Smooth muscle cell (in vitro differentiated cells): ENCODE measurements at regions not wholly inside any gene's neighbourhood (a gene's known extent, or its start where the extent isn't known, plus 50 kb on each side); places are given as distances from the start of the nearest gene placed in this dataset.

ENCODE experiments used
- DNase-seq: peaks from one replicate; lab custom pipeline; 2025; ENCODE audit not compliant: unreplicated experiment; lab: John Stamatoyannopoulos, UW
- H2AFZ ChIP-seq: fragments of 200-600 bp; sonication (generic); 2 replicates; pipeline ENCODE4 v1.6.0; 2016; ENCODE audit warnings: antibody characterized with exemption, low read depth, mild to moderate bottlenecking
- H3F3A ChIP-seq: fragments of 200-600 bp; sonication (generic); 2 replicates; pipeline ENCODE4 v1.6.0; 2017; ENCODE audit warnings: antibody characterized with exemption, low read depth
- H3K27ac ChIP-seq: fragments of 200-600 bp; sonication (generic); 2 replicates; pipeline ENCODE4 v1.5.1; 2016; ENCODE audit warnings: low read depth, mild to moderate bottlenecking
- H3K27me3 ChIP-seq: fragments of 200-600 bp; sonication (generic); 2 replicates; pipeline ENCODE4 v1.6.1; 2016; ENCODE audit warnings: low read depth, mild to moderate bottlenecking
- H3K36me3 ChIP-seq: fragments of 200-600 bp; sonication (generic); 2 replicates; pipeline ENCODE4 v1.5.1; 2016; ENCODE audit warnings: low read depth
- H3K4me1 ChIP-seq: fragments of 200-600 bp; sonication (generic); 2 replicates; pipeline ENCODE4 v1.5.1; 2016; ENCODE audit warnings: low read depth
- H3K4me2 ChIP-seq: fragments of 200-600 bp; sonication (generic); 2 replicates; pipeline ENCODE4 v1.6.0; 2016; ENCODE audit warnings: mild to moderate bottlenecking
- H3K4me3 ChIP-seq: fragments of 200-600 bp; sonication (generic); 2 replicates; pipeline ENCODE4 v1.5.1; 2016; ENCODE audit warnings: mild to moderate bottlenecking
- H3K79me2 ChIP-seq: fragments of 200-600 bp; sonication (generic); 2 replicates; pipeline ENCODE4 v1.6.0; 2016; ENCODE audit warnings: low read depth, mild to moderate bottlenecking
- H3K9ac ChIP-seq: fragments of 200-600 bp; sonication (generic); 2 replicates; pipeline ENCODE4 v1.6.0; 2016; ENCODE audit warnings: low read depth
- H3K9me3 ChIP-seq: fragments of 200-600 bp; sonication (generic); replicated peaks from 2 replicates; pipeline ENCODE4 v1.5.1; 2016; ENCODE audit warnings: low read depth
- H4K20me1 ChIP-seq: fragments of 200-600 bp; sonication (generic); 2 replicates; pipeline ENCODE4 v1.6.0; 2016; ENCODE audit warnings: low read depth
- CTCF ChIP-seq: fragments of 200-600 bp; sonication (generic); IDR thresholded peaks from 2 replicates; pipeline ENCODE4 v1.5.1; 2017; ENCODE audit warnings: borderline replicate concordance, mild to moderate bottlenecking, antibody characterized with exemption; ENCODE audit not compliant: insufficient read depth, poor library complexity, severe bottlenecking
- WGBS: methylation state at CpG from one replicate; pipeline ENCODE4 v1.1.7; 2016; ENCODE audit warnings: low lambda C conversion rate; 5-methylcytosine and 5-hydroxymethylcytosine counted together

GRCh38 chrX:109312757-109313156 lies 169.1 kb downstream of the GUCY2F start:
- 12% methylated on average over 3 of the region's 3 CpGs for WGBS
- H3F3A ChIP-seq, result no peaks in the 10 kb centered on the region

GRCh38 chrX:109310031-109310430 lies 171.9 kb downstream of the GUCY2F start:
- Histone ChIP-seq H4K20me1 (no peaks in the 10 kb centered on the region), H2AFZ (no peak overlapping the region), H3K4me3 (no peak overlapping the region), H3K27me3 (no peaks in the 10 kb centered on the region), H3K36me3 (no peaks in the 10 kb centered on the region), H3K9ac (no peak overlapping the region), H3K4me2 (no peak overlapping the region), H3K27ac (no peak overlapping the region), H3F3A (no peaks in the 10 kb centered on the region), H3K4me1 (peaks cover 7% of the 10 kb centered on the region), H3K79me2 (no peaks in the 10 kb centered on the region), H3K9me3 (no peaks in the 10 kb centered on the region)
- no peak for TF ChIP-seq CTCF
- WGBS, result 97% methylated on average over 8 of the region's 8 CpGs
- no peak for DNase-seq

More at GRCh38 chrX:109312757-109313156, 169.1 kb downstream of the GUCY2F start:
- Histone ChIP-seq H4K20me1 (no peaks in the 10 kb centered on the region), H3K36me3 (no peaks in the 10 kb centered on the region), H3K4me2 (peak overlapping the region; percentile 55), H3K4me3 (no peak overlapping the region), H3K27ac (peak overlapping the region; percentile 50), H2AFZ (no peak overlapping the region), H3K27me3 (no peaks in the 10 kb centered on the region), H3K9me3 (no peaks in the 10 kb centered on the region), H3K4me1 (peaks cover 7% of the 10 kb centered on the region), H3K79me2 (no peaks in the 10 kb centered on the region), H3K9ac (no peak overlapping the region)
- no peak for TF ChIP-seq CTCF
- DNase-seq, result no peak

GRCh38 chrX:109301177-109301576 lies 180.7 kb downstream of the GUCY2F start:
- no peaks in the 10 kb centered on the region for H4K20me1 ChIP-seq
- H3F3A ChIP-seq, result no peaks in the 10 kb centered on the region
- H3K4me3 ChIP-seq, result no peak overlapping the region
- peaks cover 7% of the 10 kb centered on the region for H3K4me1 ChIP-seq
- no peak for TF ChIP-seq CTCF
- no peaks in the 10 kb centered on the region for H3K79me2 ChIP-seq
- 90% methylated on average over 2 of the region's 2 CpGs for WGBS
- no peaks in the 10 kb centered on the region for H3K9me3 ChIP-seq
- H3K27me3 ChIP-seq, result no peaks in the 10 kb centered on the region
- DNase-seq, result no peak
- H2AFZ ChIP-seq, result no peak overlapping the region
- no peak overlapping the region for H3K4me2 ChIP-seq
- no peak overlapping the region for H3K27ac ChIP-seq
- H3K9ac ChIP-seq, result no peak overlapping the region
- no peaks in the 10 kb centered on the region for H3K36me3 ChIP-seq

- Histone ChIP-seq H4K20me1 (no peaks in the 10 kb centered on the region), H3K27ac (no peak overlapping the region), H3K27me3 (no peaks in the 10 kb centered on the region), H3K9me3 (no peaks in the 10 kb centered on the region), H2AFZ (no peak overlapping the region), H3F3A (no peaks in the 10 kb centered on the region), H3K36me3 (no peaks in the 10 kb centered on the region), H3K4me1 (peaks cover 7% of the 10 kb centered on the region), H3K4me3 (no peak overlapping the region), H3K9ac (no peak overlapping the region), H3K4me2 (no peak overlapping the region), H3K79me2 (no peaks in the 10 kb centered on the region)
- no peak for TF ChIP-seq CTCF
- 81% methylated on average over 1 of the region's 1 CpG for WGBS
- no peak for DNase-seq
Measured at GRCh38 chrX:109300415-109300814, 181.5 kb downstream of the GUCY2F start.
